Adrenal gland (tissue), 9 donors: ENCODE measurements at regions not wholly inside any gene's neighbourhood (a gene's known extent, or its start where the extent isn't known, plus 50 kb on each side); places are given as distances from the start of the nearest gene placed in this dataset.
"Not testable (repeated sequence)": the region's sequence is repeated elsewhere in the genome, so short reads cannot be mapped to it uniquely, and the experiment has no call there.

Experiments
- DNase-seq, 7 donors: peaks; one replicate each; pipeline ENCODE4 v3.0.0-alpha.2; 2019 to 2020
- H3K27ac ChIP-seq, 5 donors: fragments of 200-600 bp; sonication (generic) in 4 of 5; 1 replicate in 3 of 5; 2 replicates in 2 of 5; pipeline versions ENCODE4 v1.5.1 to v1.8.0; 2016 to 2020; ENCODE audit warnings: mild to moderate bottlenecking in 1 of 5
- H3K27me3 ChIP-seq: fragments of 200-600 bp; 2 replicates; pipeline ENCODE4 v1.8.0; 2021
- H3K36me3 ChIP-seq, 2 donors: fragments of 200-600 bp; replicated peaks in 1 of 2; 1 replicate in 1 of 2; 2 replicates in 1 of 2; pipeline versions ENCODE4 v1.5.1 to v1.8.0; 2018 to 2022
- H3K4me1 ChIP-seq, 2 donors: fragments of 200-600 bp; replicated peaks in 1 of 2; 1 replicate in 1 of 2; 2 replicates in 1 of 2; pipeline versions ENCODE4 v1.5.1 to v1.8.0; 2018 to 2021
- H3K4me3 ChIP-seq, 4 donors: fragments of 200-600 bp; sonication (generic) in 3 of 4; one replicate each; pipeline ENCODE4 v1.5.1; 2016 to 2018
- H3K9me3 ChIP-seq, 3 donors: fragments of 200-600 bp; sonication (generic) in 1 of 3; replicated peaks in 1 of 3; 1 replicate in 2 of 3; 2 replicates in 1 of 3; pipeline versions ENCODE4 v1.5.1 to v1.8.0; 2016 to 2021
- POLR2A ChIP-seq, 2 donors: fragments of 450-650 bp; IDR thresholded peaks; one replicate each; pipeline ENCODE4 v1.6.1; 2017; ENCODE audit warnings: antibody characterized with exemption in 2 of 2, mild to moderate bottlenecking in 2 of 2, moderate library complexity in 1 of 2
- WGBS, 4 donors: extraction: QIAGEN DNeasy Blood & Tissue Kit in 2 of 4; methylation state at CpG; one replicate each; pipeline versions ENCODE4 v1.1.5 to v1.1.7; 2013 to 2017; 5-methylcytosine and 5-hydroxymethylcytosine counted together
- intact Hi-C, 2 donors: fragments of 100-400 bp; cut with DNase I; formaldehyde crosslinking; loops; one replicate each; pipeline versions ENCODE4 v1.14.1 to v1.15.0; 2022 to 2023
- TF ChIP-seq, protein P1 (sequence below), 6 experiments: fragments of 450-650 bp in 4 of 6; fragments of 200-600 bp in 2 of 6; sonication (generic) in 1 of 6; IDR thresholded peaks; 1 replicate in 5 of 6; 2 replicates in 1 of 6; pipeline versions ENCODE4 v1.5.1 to v1.8.0; 2016 to 2021; ENCODE audit warnings: antibody characterized with exemption in 6 of 6, mild to moderate bottlenecking in 2 of 6, moderate library complexity in 1 of 6
- donor health status: healthy with polysubstance abuse.
- donor health status: Bipolar disorder and iron deficiency.
- donor health status: DM: yes; HTN: yes; CAD: no.
- donor health status: DM: no; HTN: no; CAD: no.
- donor health status: DM: no; HTN: no; CAD: no.

DNA sequence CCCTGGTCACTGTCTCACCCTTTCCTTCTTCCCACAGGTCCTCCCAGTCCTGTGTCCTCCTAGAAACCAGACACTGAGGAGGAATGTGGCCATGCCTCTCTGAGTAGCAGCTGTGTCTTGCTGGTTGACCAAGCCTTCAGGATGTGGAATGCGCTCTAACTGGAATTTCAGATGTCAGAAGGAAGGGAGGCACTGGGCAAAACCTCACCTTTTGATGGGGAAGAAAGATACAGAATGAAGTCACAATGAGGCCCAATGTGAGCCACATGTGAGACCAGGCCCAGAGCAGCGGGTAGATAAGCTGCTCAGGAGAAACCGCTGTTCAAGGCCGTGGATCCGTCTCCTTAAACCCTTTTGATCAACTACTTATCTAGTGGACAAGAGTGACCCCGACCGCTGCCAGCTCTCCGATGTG is 54.8 kb upstream of the ECHDC3 start:
- intact Hi-C loops, result loop anchor here in 1 of 2 donors (5.0 kb wide), 1 partner anchor 75 kb away; the partner anchor contains the start of gene USP6NL
- Histone ChIP-seq H3K4me1 (peaks cover 31 to 46% of the 10 kb centered on the region in 2 donors), H3K27ac (peak overlapping the region; percentile 29 to 80 (median 64)), H3K36me3 (no peaks in the 10 kb centered on the region), H3K4me3 (no peak overlapping the region), H3K27me3 (no peaks in the 10 kb centered on the region), H3K9me3 (no peaks in the 10 kb centered on the region)
- TF ChIP-seq, protein P1, sequence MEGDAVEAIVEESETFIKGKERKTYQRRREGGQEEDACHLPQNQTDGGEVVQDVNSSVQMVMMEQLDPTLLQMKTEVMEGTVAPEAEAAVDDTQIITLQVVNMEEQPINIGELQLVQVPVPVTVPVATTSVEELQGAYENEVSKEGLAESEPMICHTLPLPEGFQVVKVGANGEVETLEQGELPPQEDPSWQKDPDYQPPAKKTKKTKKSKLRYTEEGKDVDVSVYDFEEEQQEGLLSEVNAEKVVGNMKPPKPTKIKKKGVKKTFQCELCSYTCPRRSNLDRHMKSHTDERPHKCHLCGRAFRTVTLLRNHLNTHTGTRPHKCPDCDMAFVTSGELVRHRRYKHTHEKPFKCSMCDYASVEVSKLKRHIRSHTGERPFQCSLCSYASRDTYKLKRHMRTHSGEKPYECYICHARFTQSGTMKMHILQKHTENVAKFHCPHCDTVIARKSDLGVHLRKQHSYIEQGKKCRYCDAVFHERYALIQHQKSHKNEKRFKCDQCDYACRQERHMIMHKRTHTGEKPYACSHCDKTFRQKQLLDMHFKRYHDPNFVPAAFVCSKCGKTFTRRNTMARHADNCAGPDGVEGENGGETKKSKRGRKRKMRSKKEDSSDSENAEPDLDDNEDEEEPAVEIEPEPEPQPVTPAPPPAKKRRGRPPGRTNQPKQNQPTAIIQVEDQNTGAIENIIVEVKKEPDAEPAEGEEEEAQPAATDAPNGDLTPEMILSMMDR (IDR thresholded peaks at IDR 0.05), result no peak
- TF ChIP-seq POLR2A (IDR thresholded peaks at IDR 0.05), result no peak
- DNase-seq, result peak; percentile 33 to 85 (median 74)
- 48 to 71% (median 56%) methylated on average over 7 to 8 of the region's 8 CpGs for WGBS, 4 donors

DNA sequence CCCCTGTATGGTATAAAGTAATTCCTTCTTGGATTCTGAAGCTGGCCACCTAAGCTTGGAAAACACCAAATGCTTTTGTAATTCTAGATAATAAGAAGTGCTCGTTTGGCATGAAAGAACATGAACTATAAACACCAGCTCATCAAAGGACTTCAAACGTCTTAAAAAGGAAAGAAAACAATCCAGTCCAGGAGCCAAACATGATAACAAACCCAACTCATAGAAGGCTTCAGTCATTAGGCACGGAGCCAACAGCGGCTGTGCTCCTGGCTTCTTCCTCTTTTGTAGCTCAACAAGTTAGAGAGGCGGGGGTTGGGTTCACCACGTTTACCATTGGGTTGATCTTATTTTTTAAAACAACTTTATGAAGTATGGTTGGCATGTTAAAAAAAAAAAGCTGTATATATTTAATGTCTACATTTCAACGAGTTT is 56.4 kb upstream of the ECHDC3 start:
- H3K9me3 ChIP-seq, result no peaks in the 10 kb centered on the region
- H3K27ac ChIP-seq, result peak overlapping the region in 4 of 5 donors; percentile 41 to 84 (median 78)
- DNase-seq, result peak; percentile 56 to 91 (median 80)
- H3K4me1 ChIP-seq, result peaks cover 31 to 46% of the 10 kb centered on the region in 2 donors
- TF ChIP-seq, protein P1 (IDR thresholded peaks at IDR 0.05), result no peak
- no peak for TF ChIP-seq POLR2A (IDR thresholded peaks at IDR 0.05)
- 8 to 17% (median 16%) methylated on average over 7 of the region's 7 CpGs for WGBS, 4 donors
- peak overlapping the region in 1 of 4 donors; percentile 41 for H3K4me3 ChIP-seq
- H3K27me3 ChIP-seq, result no peaks in the 10 kb centered on the region
- H3K36me3 ChIP-seq, result no peaks in the 10 kb centered on the region
- intact Hi-C loops, result loop anchor here in 1 of 2 donors (5.0 kb wide), 1 partner anchor 74 kb away; the partner anchor contains the start of gene USP6NL

DNA sequence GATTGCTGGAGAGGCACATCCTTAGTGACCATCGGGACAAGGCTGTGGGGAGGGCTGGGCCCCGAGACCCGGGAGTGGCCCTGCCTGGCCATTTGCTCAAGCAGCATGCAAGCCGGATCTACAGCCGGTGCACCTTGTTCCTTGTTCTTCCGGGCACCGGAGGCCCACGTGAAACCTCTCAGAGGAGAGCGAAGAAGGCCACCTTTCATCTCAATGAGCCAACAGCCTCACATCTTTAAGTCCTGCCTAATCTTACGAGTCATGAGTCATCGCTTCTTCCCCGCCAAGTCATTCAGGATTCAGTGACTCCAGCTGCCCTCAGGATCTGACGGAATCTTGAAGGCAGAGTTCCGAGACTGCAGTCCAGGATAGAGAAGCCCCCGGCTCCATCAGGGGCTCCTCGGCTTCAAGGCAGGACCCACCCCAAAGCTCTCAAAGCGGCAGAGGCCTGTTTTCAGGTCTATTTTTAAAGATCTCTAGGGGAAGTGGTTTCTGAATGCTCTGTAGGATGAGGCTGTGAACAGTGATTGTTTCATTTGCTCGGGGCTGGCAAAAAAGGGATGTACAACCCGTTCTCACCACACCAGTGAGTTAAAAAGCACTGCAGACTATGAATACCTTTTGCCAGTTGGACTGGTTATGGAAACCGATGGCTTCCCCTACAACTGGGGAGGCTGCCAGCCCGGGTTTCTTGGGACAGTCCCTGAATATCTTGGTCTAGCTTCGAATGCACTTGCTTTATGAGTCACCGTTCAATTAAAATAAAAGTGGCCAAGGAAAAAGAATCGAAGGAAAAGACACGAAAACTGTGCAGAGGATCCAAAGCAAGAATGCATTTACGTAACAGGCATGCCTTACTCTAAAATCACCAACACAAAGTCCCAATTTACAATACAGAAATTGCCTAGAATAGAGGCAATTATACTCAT is 57.2 kb upstream of the ECHDC3 start:
- Histone ChIP-seq H3K4me3 (peak overlapping the region in 2 of 4 donors; percentile 24 to 41), H3K27me3 (no peaks in the 10 kb centered on the region), H3K36me3 (no peaks in the 10 kb centered on the region), H3K27ac (peak overlapping the region; percentile 65 to 84 (median 78)), H3K9me3 (no peaks in the 10 kb centered on the region), H3K4me1 (peaks cover 31 to 46% of the 10 kb centered on the region in 2 donors)
- peak; percentile 61 to 84 (median 74) for DNase-seq
- intact Hi-C loops, result loop anchor here in 1 of 2 donors (5.0 kb wide), 1 partner anchor 73 kb away; the partner anchor contains the start of gene USP6NL
- peak in 1 of 2 donors; percentile 49 for TF ChIP-seq POLR2A (IDR thresholded peaks at IDR 0.05)
- TF ChIP-seq, protein P1 (IDR thresholded peaks at IDR 0.05), result no peak
- 18 to 25% (median 21%) methylated on average over 15 to 26 of the region's 26 CpGs for WGBS, 4 donors

DNA sequence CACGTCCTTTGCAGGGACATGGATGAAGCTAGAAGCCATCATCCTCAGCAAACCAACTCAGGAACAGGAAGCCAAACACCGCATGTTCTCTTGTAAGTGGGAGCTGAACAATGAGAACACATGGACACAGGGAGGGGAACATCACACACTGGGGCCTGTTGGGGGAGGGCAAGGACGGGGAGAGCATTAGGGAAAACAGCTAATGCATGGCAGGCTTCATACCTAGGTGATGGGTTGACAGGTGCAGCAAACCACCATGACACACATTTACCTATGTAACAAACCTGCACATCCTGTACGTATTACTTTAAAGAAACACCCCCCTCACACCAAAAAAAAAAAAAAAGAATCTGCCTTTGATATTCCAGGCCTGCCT is 57.9 kb upstream of the ECHDC3 start:
- H3K27me3 ChIP-seq, H3K36me3 ChIP-seq, DNase-seq, H3K4me3 ChIP-seq, intact Hi-C loops, H3K9me3 ChIP-seq: not testable (repeated sequence)
- H3K27ac ChIP-seq, result peak overlapping the region in 3 of 5 donors; percentile 78 to 84 (median 79)
- peaks cover 31 to 46% of the 10 kb centered on the region in 2 donors for H3K4me1 ChIP-seq
- WGBS, 4 donors, result 58 to 84% (median 70%) methylated on average over 4 of the region's 4 CpGs
